Nephron progenitor cell (in vitro differentiated cells): ENCODE measurements at regions not wholly inside any gene's neighbourhood (a gene's known extent, or its start where the extent isn't known, plus 50 kb on each side); places are given as distances from the start of the nearest gene placed in this dataset.

ENCODE experiments used
- DNase-seq: peaks from one replicate; pipeline ENCODE4 v3.0.0; 2021
- H3K27ac Mint-ChIP-seq: 2 replicates; pipeline ENCODE4 v1.8.0; 2021; ENCODE audit warnings: mild to moderate bottlenecking, moderate library complexity, mixed read lengths
- H3K27me3 Mint-ChIP-seq: 2 replicates; pipeline ENCODE4 v1.8.0; 2021; ENCODE audit warnings: mild to moderate bottlenecking, low read depth, mixed read lengths; ENCODE audit not compliant: poor library complexity
- H3K36me3 Mint-ChIP-seq: 2 replicates; pipeline ENCODE4 v1.8.0; 2021; ENCODE audit warnings: low read depth, mixed read lengths
- H3K4me1 Mint-ChIP-seq: 2 replicates; pipeline ENCODE4 v1.8.0; 2021; ENCODE audit warnings: mixed read lengths
- H3K4me3 Mint-ChIP-seq: 2 replicates; pipeline ENCODE4 v1.8.0; 2021; ENCODE audit warnings: mild to moderate bottlenecking, moderate library complexity, mixed read lengths
- H3K9me3 Mint-ChIP-seq: 2 replicates; pipeline ENCODE4 v1.8.0; 2021; ENCODE audit warnings: mild to moderate bottlenecking, moderate library complexity, mixed read lengths
- CTCF ChIP-seq: fragments of 200-600 bp; sonication (generic); IDR thresholded peaks from 2 replicates; pipeline ENCODE4 v1.5.0; 2021; ENCODE audit warnings: antibody characterized with exemption

- no peaks in the 10 kb centered on the region for H3K36me3 Mint-ChIP-seq
- no peaks in the 10 kb centered on the region for H3K9me3 Mint-ChIP-seq
- TF ChIP-seq CTCF = no peak
- no peak overlapping the region for H3K4me3 Mint-ChIP-seq
- no peak for DNase-seq
- no peaks in the 10 kb centered on the region for H3K27me3 Mint-ChIP-seq
- H3K27ac Mint-ChIP-seq = no peak overlapping the region
- no peaks in the 10 kb centered on the region for H3K4me1 Mint-ChIP-seq
Observed at GRCh38 chr2:147095376-147095775, 749.5 kb upstream of the ACVR2A start.

- Mint-ChIP-seq H3K4me3 (no peak overlapping the region), H3K27me3 (no peaks in the 10 kb centered on the region), H3K36me3 (no peaks in the 10 kb centered on the region)
Observed at GRCh38 chr2:147094077-147094476, 750.8 kb upstream of the ACVR2A start.

GRCh38 chr2:147092266-147092665 is 752.6 kb upstream of the ACVR2A start:
- Mint-ChIP-seq H3K9me3 (no peaks in the 10 kb centered on the region), H3K4me1 (no peaks in the 10 kb centered on the region), H3K27ac (no peak overlapping the region), H3K4me3 (no peak overlapping the region), H3K36me3 (no peaks in the 10 kb centered on the region), H3K27me3 (peaks cover 6% of the 10 kb centered on the region)
- TF ChIP-seq CTCF = no peak
- no peak for DNase-seq

More at GRCh38 chr2:147094077-147094476, 750.8 kb upstream of the ACVR2A start:
- H3K27ac Mint-ChIP-seq = no peak overlapping the region
- H3K9me3 Mint-ChIP-seq = no peaks in the 10 kb centered on the region
- H3K4me1 Mint-ChIP-seq = no peaks in the 10 kb centered on the region
- no peak for DNase-seq
- TF ChIP-seq CTCF = no peak

GRCh38 chr2:147091448-147091847 is 753.4 kb upstream of the ACVR2A start:
- Mint-ChIP-seq H3K27ac (no peak overlapping the region), H3K4me1 (no peaks in the 10 kb centered on the region), H3K27me3 (peaks cover 6% of the 10 kb centered on the region), H3K9me3 (no peaks in the 10 kb centered on the region), H3K4me3 (no peak overlapping the region), H3K36me3 (no peaks in the 10 kb centered on the region)
- TF ChIP-seq CTCF = no peak
- DNase-seq = no peak

GRCh38 chr2:147088871-147089270 is 756.0 kb upstream of the ACVR2A start:
- DNase-seq = no peak
- no peak overlapping the region for H3K4me3 Mint-ChIP-seq
- H3K36me3 Mint-ChIP-seq = no peaks in the 10 kb centered on the region
- no peaks in the 10 kb centered on the region for H3K4me1 Mint-ChIP-seq
- no peak for TF ChIP-seq CTCF
- H3K27ac Mint-ChIP-seq = no peak overlapping the region
- peaks cover 6% of the 10 kb centered on the region for H3K27me3 Mint-ChIP-seq
- H3K9me3 Mint-ChIP-seq = no peaks in the 10 kb centered on the region

GRCh38 chr2:147086715-147087114 is 758.1 kb upstream of the ACVR2A start:
- Mint-ChIP-seq H3K27me3 (peaks cover 6% of the 10 kb centered on the region), H3K9me3 (no peaks in the 10 kb centered on the region), H3K4me3 (no peak overlapping the region), H3K36me3 (no peaks in the 10 kb centered on the region), H3K27ac (no peak overlapping the region), H3K4me1 (peaks cover 3% of the 10 kb centered on the region)
- no peak for DNase-seq
- no peak for TF ChIP-seq CTCF
